T-helper 17 cell (primary cell): ENCODE measurements at regions not wholly inside any gene's neighbourhood (a gene's known extent, or its start where the extent isn't known, plus 50 kb on each side); places are given as distances from the start of the nearest gene placed in this dataset.
"Not testable (repeated sequence)": the region's sequence is repeated elsewhere in the genome, so short reads cannot be mapped to it uniquely, and the experiment has no call there.

ENCODE experiments used
- ATAC-seq: fragments of 150-1000 bp; cut with Tn5 transposase; 2 replicates; pipeline ENCODE4 v1.10.0; 2021; ENCODE audit warnings: mild to moderate bottlenecking, moderate library complexity
- DNase-seq, 3 donors: peaks; one replicate each; pipeline versions ENCODE4 v3.0.0 to v3.0.0-alpha.2; 2020 to 2021
- H3K9me3 ChIP-seq: one replicate; pipeline ENCODE4 v1.7.0; 2013; ENCODE audit warnings: low read length, mild to moderate bottlenecking; ENCODE audit not compliant: control insufficient read depth, poor library complexity, severe bottlenecking
- H3K27ac Mint-ChIP-seq: one replicate; pipeline ENCODE4 v1.8.0; 2022; ENCODE audit warnings: mild to moderate bottlenecking, moderate library complexity, mixed read lengths
- H3K27me3 Mint-ChIP-seq: one replicate; pipeline ENCODE4 v1.8.0; 2022; ENCODE audit warnings: mixed read lengths
- H3K36me3 Mint-ChIP-seq: one replicate; pipeline ENCODE4 v1.8.0; 2022; ENCODE audit warnings: low read depth, mixed read lengths
- H3K4me1 Mint-ChIP-seq: one replicate; pipeline ENCODE4 v1.8.0; 2022; ENCODE audit warnings: mild to moderate bottlenecking, mixed read lengths
- H3K4me3 Mint-ChIP-seq: one replicate; pipeline ENCODE4 v1.8.0; 2022; ENCODE audit warnings: mild to moderate bottlenecking, moderate library complexity, mixed read lengths

- not testable (repeated sequence) for H3K27ac Mint-ChIP-seq, H3K4me1 Mint-ChIP-seq
Observed at GRCh38 chr11:112714340-112714739, 246.9 kb upstream of the NCAM1 start.

GRCh38 chr11:112715056-112715455 is 246.2 kb upstream of the NCAM1 start:
- Mint-ChIP-seq H3K36me3 (peaks cover 2% of the 10 kb centered on the region), H3K4me1 (no peaks in the 10 kb centered on the region), H3K27me3 (peaks cover 38% of the 10 kb centered on the region), H3K27ac (no peak overlapping the region), H3K4me3 (no peak overlapping the region)
- ATAC-seq = no peak
- no peaks in the 10 kb centered on the region for H3K9me3 ChIP-seq
- no peak for DNase-seq

More at GRCh38 chr11:112714340-112714739, 246.9 kb upstream of the NCAM1 start:
- H3K4me3 Mint-ChIP-seq, DNase-seq, H3K9me3 ChIP-seq, ATAC-seq, H3K36me3 Mint-ChIP-seq: not testable (repeated sequence)
- peaks cover 44% of the 10 kb centered on the region for H3K27me3 Mint-ChIP-seq

GRCh38 chr11:112718483-112718882 is 242.7 kb upstream of the NCAM1 start:
- no peak for ATAC-seq
- peaks cover 37% of the 10 kb centered on the region for H3K27me3 Mint-ChIP-seq
- no peak overlapping the region for H3K4me3 Mint-ChIP-seq
- H3K4me1 Mint-ChIP-seq = no peaks in the 10 kb centered on the region
- H3K36me3 Mint-ChIP-seq = peaks cover 2% of the 10 kb centered on the region
- H3K27ac Mint-ChIP-seq = no peak overlapping the region
- H3K9me3 ChIP-seq = no peaks in the 10 kb centered on the region
- no peak for DNase-seq

GRCh38 chr11:112719736-112720525 is 241.3 kb upstream of the NCAM1 start:
- peaks cover 2% of the 10 kb centered on the region for H3K36me3 Mint-ChIP-seq
- no peaks in the 10 kb centered on the region for H3K4me1 Mint-ChIP-seq
- ATAC-seq (no peak), DNase-seq (no peak)
- no peak overlapping the region for H3K27ac Mint-ChIP-seq
- H3K4me3 Mint-ChIP-seq = no peak overlapping the region
- H3K27me3 Mint-ChIP-seq = peaks cover 42% of the 10 kb centered on the region
- no peaks in the 10 kb centered on the region for H3K9me3 ChIP-seq

- Mint-ChIP-seq H3K27ac (no peak overlapping the region), H3K36me3 (peaks cover 2% of the 10 kb centered on the region), H3K27me3 (peaks cover 46% of the 10 kb centered on the region), H3K4me3 (no peak overlapping the region), H3K4me1 (no peaks in the 10 kb centered on the region)
- no peak for ATAC-seq
- DNase-seq = no peak
- H3K9me3 ChIP-seq = no peaks in the 10 kb centered on the region
Observed at GRCh38 chr11:112722148-112722547, 239.1 kb upstream of the NCAM1 start.

- Mint-ChIP-seq H3K36me3 (peaks cover 2% of the 10 kb centered on the region), H3K4me1 (no peaks in the 10 kb centered on the region), H3K4me3 (no peak overlapping the region), H3K27me3 (peaks cover 44% of the 10 kb centered on the region), H3K27ac (no peak overlapping the region)
- no peak for ATAC-seq
- no peak for DNase-seq
- no peaks in the 10 kb centered on the region for H3K9me3 ChIP-seq
Observed at GRCh38 chr11:112722876-112723275, 238.3 kb upstream of the NCAM1 start.

GRCh38 chr11:112723676-112724495 is 237.3 kb upstream of the NCAM1 start:
- no peaks in the 10 kb centered on the region for H3K9me3 ChIP-seq
- Mint-ChIP-seq H3K27me3 (peaks cover 43% of the 10 kb centered on the region), H3K4me3 (no peak overlapping the region), H3K4me1 (no peaks in the 10 kb centered on the region), H3K36me3 (peaks cover 2% of the 10 kb centered on the region), H3K27ac (no peak overlapping the region)
- DNase-seq = no peak
- no peak for ATAC-seq

- Mint-ChIP-seq H3K4me3 (no peak overlapping the region), H3K4me1 (no peaks in the 10 kb centered on the region), H3K27me3 (peaks cover 41% of the 10 kb centered on the region), H3K36me3 (peaks cover 2% of the 10 kb centered on the region), H3K27ac (no peak overlapping the region)
- H3K9me3 ChIP-seq = no peaks in the 10 kb centered on the region
- ATAC-seq (no peak), DNase-seq (no peak)
Observed at GRCh38 chr11:112724496-112724790, 236.8 kb upstream of the NCAM1 start.

GRCh38 chr11:112725636-112726035 is 235.6 kb upstream of the NCAM1 start:
- H3K27me3 Mint-ChIP-seq = peaks cover 41% of the 10 kb centered on the region
- H3K36me3 Mint-ChIP-seq = peaks cover 2% of the 10 kb centered on the region
- no peak overlapping the region for H3K27ac Mint-ChIP-seq
- no peak overlapping the region for H3K4me3 Mint-ChIP-seq
- H3K4me1 Mint-ChIP-seq = no peaks in the 10 kb centered on the region
- H3K9me3 ChIP-seq = no peaks in the 10 kb centered on the region
- no peak for DNase-seq
- ATAC-seq = no peak

- no peaks in the 10 kb centered on the region for H3K9me3 ChIP-seq
- H3K36me3 Mint-ChIP-seq = peaks cover under 1% of the 10 kb centered on the region
- ATAC-seq = no peak
- H3K4me3 Mint-ChIP-seq = no peak overlapping the region
- peaks cover 30% of the 10 kb centered on the region for H3K27me3 Mint-ChIP-seq
- H3K27ac Mint-ChIP-seq = no peak overlapping the region
- no peaks in the 10 kb centered on the region for H3K4me1 Mint-ChIP-seq
- DNase-seq = no peak
Observed at GRCh38 chr11:112727341-112727841, 233.8 kb upstream of the NCAM1 start.

GRCh38 chr11:112728288-112728687 is 232.9 kb upstream of the NCAM1 start:
- Mint-ChIP-seq H3K4me1 (no peaks in the 10 kb centered on the region), H3K27me3 (peaks cover 27% of the 10 kb centered on the region), H3K27ac (no peak overlapping the region), H3K4me3 (no peak overlapping the region), H3K36me3 (no peaks in the 10 kb centered on the region)
- ATAC-seq = no peak
- H3K9me3 ChIP-seq = no peaks in the 10 kb centered on the region
- DNase-seq = no peak

GRCh38 chr11:112728716-112729115 is 232.5 kb upstream of the NCAM1 start:
- H3K4me3 Mint-ChIP-seq = no peak overlapping the region
- no peaks in the 10 kb centered on the region for H3K36me3 Mint-ChIP-seq
- no peak overlapping the region for H3K27ac Mint-ChIP-seq
- DNase-seq = no peak
- H3K4me1 Mint-ChIP-seq = no peaks in the 10 kb centered on the region
- peaks cover 27% of the 10 kb centered on the region for H3K27me3 Mint-ChIP-seq
- no peaks in the 10 kb centered on the region for H3K9me3 ChIP-seq
- no peak for ATAC-seq

- peaks cover 27% of the 10 kb centered on the region for H3K27me3 Mint-ChIP-seq
- ATAC-seq (no peak), DNase-seq (no peak)
- H3K9me3 ChIP-seq = no peaks in the 10 kb centered on the region
- H3K27ac Mint-ChIP-seq = no peak overlapping the region
- no peaks in the 10 kb centered on the region for H3K36me3 Mint-ChIP-seq
- H3K4me1 Mint-ChIP-seq = no peaks in the 10 kb centered on the region
- no peak overlapping the region for H3K4me3 Mint-ChIP-seq
Observed at GRCh38 chr11:112730591-112730990, 230.6 kb upstream of the NCAM1 start.
